HG03520 (cell line): ENCODE measurements at regions not wholly inside any gene's neighbourhood (a gene's known extent, or its start where the extent isn't known, plus 50 kb on each side); places are given as distances from the start of the nearest gene placed in this dataset.
"Not testable (repeated sequence)": the region's sequence is repeated elsewhere in the genome, so short reads cannot be mapped to it uniquely, and the experiment has no call there.

ENCODE experiments used
- ATAC-seq: cut with Tn5 transposase; IDR thresholded peaks from one replicate; pipeline ENCODE4 v1.9.1; 2021; ENCODE audit warnings: mild to moderate bottlenecking, moderate library complexity; ENCODE audit not compliant: unreplicated experiment

- no peak for ATAC-seq
These were observed 185.7 kb upstream of the FZD8 start for GRCh38 chr10:35827783-35828182.

GRCh38 chr10:35824704-35825103, 182.6 kb upstream of the FZD8 start:
- no peak for ATAC-seq

GRCh38 chr10:35822316-35822715, 180.2 kb upstream of the FZD8 start:
- ATAC-seq = no peak

- peak; percentile 76 for ATAC-seq
These were observed 179.3 kb upstream of the FZD8 start for GRCh38 chr10:35821339-35821911.

- ATAC-seq = no peak
These were observed 177.6 kb upstream of the FZD8 start for GRCh38 chr10:35819736-35820135.

- no peak for ATAC-seq
These were observed 176.9 kb upstream of the FZD8 start for GRCh38 chr10:35819011-35819410.

GRCh38 chr10:35817109-35817508, 175.0 kb upstream of the FZD8 start:
- not testable (repeated sequence) for ATAC-seq

- ATAC-seq = no peak
These were observed 171.1 kb upstream of the FZD8 start for GRCh38 chr10:35813219-35813618.

GRCh38 chr10:35808344-35808743, 166.2 kb upstream of the FZD8 start:
- no peak for ATAC-seq

- ATAC-seq = no peak
These were observed 160.9 kb upstream of the FZD8 start for GRCh38 chr10:35803046-35803445.

- ATAC-seq = no peak
These were observed 155.1 kb upstream of the FZD8 start for GRCh38 chr10:35797187-35797586.

- ATAC-seq = no peak
These were observed 153.2 kb upstream of the FZD8 start for GRCh38 chr10:35795131-35795824.

GRCh38 chr10:35794703-35795102, 152.6 kb upstream of the FZD8 start:
- ATAC-seq = no peak

- ATAC-seq = no peak
These were observed 150.2 kb upstream of the FZD8 start for GRCh38 chr10:35792291-35792690.

GRCh38 chr10:35789996-35790395, 147.9 kb upstream of the FZD8 start:
- no peak for ATAC-seq

- no peak for ATAC-seq
These were observed 142.7 kb upstream of the FZD8 start for GRCh38 chr10:35784751-35785150.

GRCh38 chr10:35783305-35783838, 141.3 kb upstream of the FZD8 start:
- ATAC-seq = no peak

GRCh38 chr10:35781643-35782035, 139.5 kb upstream of the FZD8 start:
- no peak for ATAC-seq

GRCh38 chr10:35780970-35781642, 139.0 kb upstream of the FZD8 start:
- ATAC-seq = no peak

GRCh38 chr10:35778306-35778705, 136.2 kb upstream of the FZD8 start:
- ATAC-seq = no peak

GRCh38 chr10:35776557-35776956, 134.5 kb upstream of the FZD8 start:
- not testable (repeated sequence) for ATAC-seq

- ATAC-seq = no peak
These were observed 132.0 kb upstream of the FZD8 start for GRCh38 chr10:35774109-35774508.
